PC-3 (cell line): ENCODE measurements at regions not wholly inside any gene's neighbourhood (a gene's known extent, or its start where the extent isn't known, plus 50 kb on each side); places are given as distances from the start of the nearest gene placed in this dataset.
"Not testable (repeated sequence)": the region's sequence is repeated elsewhere in the genome, so short reads cannot be mapped to it uniquely, and the experiment has no call there.

ENCODE experiments used
- CTCF ChIP-seq: fragments of 300-600 bp; sonication (generic); conservative IDR thresholded peaks from 2 replicates; pipeline ENCODE4 v1.5.1; 2017; ENCODE audit warnings: antibody characterized with exemption, low read depth, mild to moderate bottlenecking, low read length
- EZH2 ChIP-seq: fragments of 300-600 bp; sonication (generic); IDR thresholded peaks from one replicate; pipeline ENCODE4 v1.6.1; 2017; ENCODE audit warnings: antibody characterized with exemption, mild to moderate bottlenecking, low read length; ENCODE audit not compliant: unreplicated experiment

- TF ChIP-seq CTCF, EZH2: not testable (repeated sequence)
Observed at GRCh38 chr9:66069025-66069424, 332.1 kb downstream of the FOXD4L4 start.
